ENCODE measurements at regions not wholly inside any gene's neighbourhood (a gene's known extent, or its start where the extent isn't known, plus 50 kb on each side); places are given as distances from the start of the nearest gene placed in this dataset.

DNA sequence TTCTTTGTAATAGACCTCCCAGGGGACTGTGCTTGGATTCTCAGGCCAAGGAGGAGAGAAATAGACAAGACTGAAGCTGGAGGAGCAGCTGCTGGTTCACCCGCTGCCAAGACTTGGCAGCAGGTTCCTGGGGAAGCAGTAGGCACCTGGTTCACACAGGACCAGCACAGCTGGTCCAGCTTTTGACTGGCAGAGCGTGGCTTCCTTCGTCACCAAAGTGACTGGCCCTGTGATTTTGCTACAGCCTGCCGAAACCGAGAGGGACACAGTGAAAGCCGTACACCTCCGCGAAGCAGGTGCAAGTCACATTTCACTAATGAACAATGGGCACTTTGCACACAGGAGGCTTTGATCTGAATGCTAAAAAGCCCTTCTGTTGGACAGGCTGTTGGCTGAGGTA is 199.0 kb downstream of the RNF144B start:
- TF ChIP-seq POLR2A (IDR thresholded peaks at IDR 0.05): no peak
- TF ChIP-seq CTCF (IDR thresholded peaks at IDR 0.05): no peak
